Activated T-cell treated with anti-CD3 and anti-CD28 coated beads for 4 hours (primary cell): ENCODE measurements at regions not wholly inside any gene's neighbourhood (a gene's known extent, or its start where the extent isn't known, plus 50 kb on each side); places are given as distances from the start of the nearest gene placed in this dataset.
"Not testable (repeated sequence)": the region's sequence is repeated elsewhere in the genome, so short reads cannot be mapped to it uniquely, and the experiment has no call there.

ENCODE experiments used
- DNase-seq: peaks from one replicate; pipeline ENCODE4 v3.0.0-alpha.2; 2020

- DNase-seq: no peak
Observed at GRCh38 chr1:221029981-221030649, 150.9 kb downstream of the HLX start.

DNA sequence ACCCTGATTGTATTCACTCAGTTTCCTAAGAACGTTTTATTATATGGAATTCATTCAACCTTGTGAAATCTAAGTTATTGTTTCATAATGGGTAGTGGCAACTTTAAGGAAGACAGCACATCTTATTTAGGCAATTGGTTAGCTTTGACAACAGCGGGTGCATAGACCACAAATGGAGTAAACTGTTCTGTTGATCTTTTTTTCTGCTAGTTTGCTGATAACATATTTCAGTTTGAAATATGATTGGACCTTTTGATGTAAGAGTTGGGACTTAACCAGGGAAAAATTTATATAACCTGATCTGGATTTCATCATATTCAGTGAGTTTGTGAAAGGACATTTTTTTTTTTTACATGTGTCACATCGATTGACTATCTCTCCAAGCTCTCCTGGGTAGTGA lies 151.7 kb downstream of the HLX start:
- DNase-seq: no peak

- DNase-seq: no peak
Observed at GRCh38 chr1:221031458-221032203, 152.4 kb downstream of the HLX start.

- DNase-seq: no peak
Observed at GRCh38 chr1:221032204-221032585, 153.0 kb downstream of the HLX start.

DNA sequence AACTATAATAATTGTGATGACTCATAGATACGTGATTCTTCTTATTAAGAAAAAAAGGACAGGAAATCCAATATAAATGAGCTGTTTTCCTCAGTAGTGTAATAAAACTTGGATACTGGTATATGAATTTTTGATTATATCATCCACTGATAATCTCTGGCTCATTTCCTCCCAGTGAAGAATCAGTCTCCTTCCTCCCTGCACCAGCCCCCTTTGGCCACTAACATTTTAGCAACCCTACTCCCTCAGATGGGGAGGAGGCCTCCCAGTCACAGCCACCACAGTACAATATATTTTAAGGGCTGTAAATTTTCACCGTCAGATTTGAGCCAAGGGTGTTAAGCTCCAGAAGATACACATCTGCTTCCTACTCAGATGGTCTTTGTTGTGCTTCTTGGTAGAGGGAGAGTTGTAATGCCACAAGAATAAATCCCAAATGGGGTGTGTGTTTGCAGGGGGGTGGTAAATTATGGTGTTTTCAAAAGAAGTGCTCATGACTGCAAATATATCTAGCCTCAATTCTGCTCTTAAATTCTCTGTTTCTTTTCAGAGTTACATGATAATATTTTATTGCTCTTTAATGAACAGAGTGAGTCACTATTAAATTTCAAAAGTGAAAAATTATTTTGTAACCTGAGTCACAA lies 153.5 kb downstream of the HLX start:
- DNase-seq: no peak

DNA sequence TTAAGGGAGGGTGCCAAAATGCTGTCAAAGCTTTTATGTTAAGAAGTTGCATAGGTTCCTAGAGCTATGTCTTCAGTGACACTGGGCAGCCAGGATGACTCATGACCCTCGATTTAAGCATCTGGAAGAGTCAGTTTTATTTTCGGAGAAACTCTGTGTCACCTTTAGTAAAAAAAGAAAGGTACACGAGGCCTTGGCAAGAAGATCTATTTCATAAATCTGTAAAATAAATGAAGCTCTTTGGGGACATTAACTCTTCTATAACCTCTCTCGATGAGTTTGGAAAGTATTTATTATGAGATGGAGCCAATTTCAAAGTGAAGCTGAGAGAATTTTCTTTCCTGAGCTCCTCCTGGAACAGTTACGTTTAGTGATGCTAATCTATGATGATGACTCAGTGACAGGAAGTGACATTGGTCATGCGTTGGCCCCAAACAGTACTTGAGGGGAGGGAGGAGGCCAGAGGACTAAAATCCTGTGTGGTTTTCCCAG lies 156.5 kb downstream of the HLX start:
- DNase-seq: no peak

DNA sequence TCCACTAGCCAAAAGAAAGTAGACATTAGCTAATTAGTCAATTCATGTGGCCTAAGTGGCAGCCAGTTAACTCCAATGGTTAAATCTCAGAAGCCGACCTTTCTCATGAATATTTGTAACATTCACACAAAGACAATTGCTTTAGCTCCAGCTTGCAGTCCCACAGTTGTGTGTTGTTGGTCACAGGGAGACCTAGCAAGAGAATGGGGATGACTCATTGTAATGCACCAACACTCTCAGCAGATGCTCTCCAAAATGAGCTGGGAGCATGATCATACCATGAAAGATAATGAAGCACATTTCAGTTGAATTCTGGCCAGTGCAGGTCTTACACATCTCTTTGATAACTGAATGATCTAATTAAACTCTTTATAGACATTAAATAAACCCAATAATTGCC lies 160.4 kb downstream of the HLX start:
- no peak for DNase-seq

DNA sequence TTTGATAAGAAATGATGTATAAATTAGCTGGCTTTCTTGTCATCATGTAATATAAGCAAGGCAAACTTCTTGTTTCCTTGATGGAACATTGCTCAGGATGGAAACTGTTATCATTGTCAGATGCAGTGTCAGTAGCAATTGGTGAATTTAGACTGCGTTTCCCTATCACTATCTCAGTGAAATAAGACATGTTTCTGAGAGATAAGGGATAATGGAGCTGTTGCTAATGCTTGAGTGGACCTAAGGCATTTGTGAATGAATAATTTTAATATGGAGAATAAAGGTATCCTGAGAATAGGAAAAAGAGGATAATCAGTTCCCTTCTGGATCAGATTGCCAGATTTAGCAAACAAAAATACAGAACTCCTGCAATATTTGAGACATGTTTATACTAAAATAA lies 160.9 kb downstream of the HLX start:
- no peak for DNase-seq

GRCh38 chr1:221040691-221041285 lies 161.5 kb downstream of the HLX start:
- DNase-seq: no peak

GRCh38 chr1:221044538-221044937 lies 165.3 kb downstream of the HLX start:
- no peak for DNase-seq

GRCh38 chr1:221045151-221045550 lies 165.9 kb downstream of the HLX start:
- no peak for DNase-seq

DNA sequence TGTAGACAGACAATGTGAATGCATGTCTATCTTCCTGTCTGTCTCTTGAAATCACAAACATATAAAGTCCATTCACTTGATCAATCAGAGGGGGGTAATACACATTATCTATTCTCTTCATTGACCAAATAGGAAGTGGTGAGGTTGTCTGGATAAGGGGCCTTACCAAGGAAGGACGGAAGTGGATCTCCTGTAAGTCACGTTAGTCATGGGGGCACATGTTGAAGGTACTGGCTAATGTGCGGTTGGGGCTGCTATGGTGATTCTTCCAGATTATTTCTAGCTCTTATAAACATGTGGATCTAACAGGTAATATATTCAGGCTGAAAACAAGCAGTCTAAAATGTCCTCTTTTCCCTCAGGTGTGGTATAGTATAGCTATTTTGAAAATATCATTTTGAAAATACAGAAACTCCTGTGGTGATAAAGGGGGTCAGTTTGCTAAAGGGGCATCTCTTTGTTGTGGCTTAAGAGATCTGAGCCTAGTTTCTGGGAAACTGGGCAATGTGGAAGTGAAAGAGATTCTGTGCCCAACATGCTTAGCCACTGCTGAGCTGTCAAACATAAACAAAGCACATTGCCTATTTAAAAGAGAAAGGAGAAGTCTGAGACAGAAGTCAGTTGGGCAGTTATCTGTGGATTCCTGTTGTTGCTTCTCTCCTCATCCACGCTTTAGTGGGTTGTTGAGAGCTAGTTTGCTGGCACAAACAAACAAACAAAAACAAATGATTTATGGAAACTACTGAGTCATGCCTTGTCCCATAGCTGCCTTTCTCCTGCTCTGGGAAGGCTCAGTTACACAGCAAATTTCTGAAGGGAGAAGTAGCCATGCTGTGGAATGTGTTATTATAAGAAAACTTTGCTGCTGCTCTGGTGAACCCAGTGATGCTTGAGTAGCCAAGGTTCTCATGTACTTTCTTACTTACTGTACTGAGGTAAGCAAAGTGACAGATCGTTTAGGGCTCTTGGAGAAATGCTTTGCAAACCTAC lies 166.9 kb downstream of the HLX start:
- DNase-seq: no peak

DNA sequence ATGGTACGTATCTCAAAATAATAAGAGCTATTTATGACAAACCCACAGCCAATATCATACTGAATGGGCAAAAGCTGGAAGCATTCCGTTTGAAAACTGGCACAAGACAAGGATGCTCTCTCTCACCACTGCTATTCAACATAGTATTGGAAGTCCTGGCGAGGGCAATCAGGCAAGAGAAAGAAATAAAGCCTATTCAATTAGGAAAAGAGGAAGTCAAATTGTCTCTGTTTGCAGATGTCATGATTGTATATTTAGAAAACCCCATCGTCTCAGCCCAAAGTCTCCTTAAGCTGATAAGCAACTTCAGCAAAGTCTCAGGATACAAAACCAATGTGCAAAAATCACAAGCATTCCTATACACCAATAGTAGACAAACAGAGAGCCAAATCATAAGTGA lies 172.1 kb downstream of the HLX start:
- DNase-seq: not testable (repeated sequence)

DNA sequence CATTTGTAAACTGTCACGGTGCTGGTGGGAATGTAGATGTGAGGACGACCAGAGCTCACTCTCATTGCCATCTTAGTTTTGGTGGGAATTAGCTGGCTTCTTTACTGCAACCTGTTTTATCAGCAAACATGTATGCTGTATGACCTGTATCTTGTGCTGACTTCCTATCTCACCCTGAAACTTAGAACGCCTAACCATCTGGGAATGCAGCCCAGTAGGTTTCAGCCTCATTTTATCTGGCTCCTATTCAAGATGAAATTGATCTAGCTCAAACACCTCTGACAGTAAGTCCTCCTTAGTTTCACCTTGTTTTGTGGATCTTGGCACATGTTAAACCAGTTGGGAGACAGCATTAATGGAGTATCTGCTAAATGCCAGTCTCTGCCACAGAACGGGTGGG lies 174.6 kb downstream of the HLX start:
- DNase-seq: no peak

- no peak for DNase-seq
Observed at GRCh38 chr1:221059506-221059905, 180.3 kb downstream of the HLX start.

DNA sequence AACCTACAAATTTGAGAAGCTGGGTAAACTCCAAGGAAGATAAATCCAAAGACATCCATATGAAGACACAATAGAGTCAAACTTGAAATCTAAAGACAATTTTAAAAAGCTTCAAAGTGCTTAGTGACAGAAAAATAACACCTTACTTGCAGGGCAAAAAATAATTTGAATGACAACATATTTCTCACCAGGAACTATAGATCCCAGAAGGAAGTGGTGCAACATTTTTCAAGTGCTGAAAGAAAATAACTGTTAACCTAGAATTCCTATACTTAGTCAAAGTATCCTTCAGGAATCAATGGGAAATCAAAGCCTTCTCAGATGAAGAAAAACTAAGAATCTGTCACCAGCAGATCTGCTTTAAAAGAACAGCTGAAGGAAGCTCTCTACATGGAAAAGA lies 184.4 kb downstream of the HLX start:
- DNase-seq: no peak

DNA sequence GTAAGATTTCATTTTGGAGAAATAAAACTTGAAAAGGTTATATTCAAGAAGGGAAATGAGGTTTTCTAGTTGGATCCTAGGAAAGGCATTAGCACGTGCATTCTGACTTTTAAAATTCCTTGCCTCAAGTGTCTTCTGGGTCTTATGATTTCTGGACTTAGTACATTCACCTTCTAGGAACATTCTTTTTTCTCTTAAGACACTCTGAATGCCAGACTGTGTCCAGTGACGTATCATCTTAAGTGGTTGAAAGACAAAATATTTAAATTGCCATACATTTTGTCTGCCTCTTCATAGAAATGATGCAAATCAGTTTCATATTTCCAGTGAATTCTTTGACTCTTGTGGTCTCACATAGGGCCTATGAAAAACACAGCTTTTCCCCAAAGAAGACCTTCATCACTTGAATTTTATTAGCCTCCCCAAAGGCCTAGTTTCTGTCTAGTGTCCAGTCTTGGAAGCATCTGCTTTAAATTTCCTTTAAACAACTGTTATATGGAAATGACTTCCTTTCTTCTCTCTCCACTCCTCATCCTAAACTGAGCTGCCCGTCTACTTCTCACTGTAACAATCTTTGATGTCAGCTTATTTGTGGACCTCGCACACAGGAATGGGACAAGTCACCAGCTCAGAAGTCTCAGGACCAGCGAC lies 187.2 kb downstream of the HLX start:
- DNase-seq: no peak

- no peak for DNase-seq
Observed at GRCh38 chr1:221067721-221068120, 188.5 kb downstream of the HLX start.

GRCh38 chr1:221069178-221069903 lies 190.1 kb downstream of the HLX start:
- DNase-seq: no peak

DNA sequence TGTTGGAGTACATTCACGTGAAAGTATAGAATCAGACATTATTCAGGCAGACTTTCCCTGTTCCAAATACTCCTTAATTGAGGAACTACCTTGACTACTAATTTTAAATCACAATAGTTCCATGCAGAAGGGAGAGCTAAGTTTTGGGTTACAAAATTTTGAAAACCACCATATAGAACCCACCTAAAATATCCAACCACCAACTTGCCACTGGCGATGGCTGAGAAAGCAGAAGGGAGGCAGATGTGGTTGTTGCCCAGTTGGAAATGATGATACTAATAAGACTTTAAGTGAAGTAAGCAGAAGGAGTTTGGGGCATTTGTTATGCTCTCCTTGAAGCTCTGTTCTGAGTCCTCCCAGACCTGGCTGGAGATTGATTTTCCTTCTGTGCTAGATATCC lies 190.7 kb downstream of the HLX start:
- DNase-seq: no peak

- no peak for DNase-seq
Observed at GRCh38 chr1:221071777-221072176, 192.5 kb downstream of the HLX start.
